HepG2 (cell line): ENCODE measurements at regions not wholly inside any gene's neighbourhood (a gene's known extent, or its start where the extent isn't known, plus 50 kb on each side); places are given as distances from the start of the nearest gene placed in this dataset.
A peak's percentile ranks its signal among the peaks of the same experiment; 100 is the strongest.

Source experiments
- AHDC1 ChIP-seq: sonication (generic); formaldehyde crosslinking; IDR thresholded peaks from 2 replicates; pipeline ENCODE4 v1.5.1; 2020; ENCODE audit warnings: mild to moderate bottlenecking, missing genetic modification reagents, borderline replicate concordance
- ARID4A ChIP-seq: sonication (generic); formaldehyde crosslinking; IDR thresholded peaks from 2 replicates; pipeline ENCODE4 v1.5.0; 2020; ENCODE audit warnings: mild to moderate bottlenecking, missing genetic modification reagents, borderline replicate concordance
- ATF7-NPFF ChIP-seq: sonication (generic); formaldehyde crosslinking; IDR thresholded peaks from 2 replicates; pipeline ENCODE4 v1.8.1; 2023; ENCODE audit warnings: mild to moderate bottlenecking, low read depth, missing genetic modification reagents, moderate library complexity
- CBX5 ChIP-seq: sonication (generic); formaldehyde crosslinking; IDR thresholded peaks from 2 replicates; pipeline ENCODE4 v1.4.0; 2020; ENCODE audit warnings: missing genetic modification reagents, borderline replicate concordance
- GFI1 ChIP-seq: sonication (generic); formaldehyde crosslinking; IDR thresholded peaks from 2 replicates; pipeline ENCODE4 v1.5.0; 2020; ENCODE audit warnings: missing genetic modification reagents, mild to moderate bottlenecking, borderline replicate concordance
- KLF15 ChIP-seq: sonication (generic); formaldehyde crosslinking; IDR thresholded peaks from 2 replicates; pipeline ENCODE4 v1.8.1; 2023; ENCODE audit warnings: borderline replicate concordance, mild to moderate bottlenecking, inconsistent platforms, missing genetic modification reagents, mixed read lengths
- U2AF1 ChIP-seq: fragments of 200-400 bp; formaldehyde crosslinking; optimal IDR thresholded peaks from 2 replicates; pipeline ENCODE3; 2017; ENCODE audit warnings: mild to moderate bottlenecking, low read depth, low read length
- ZBTB37 ChIP-seq: sonication (generic); formaldehyde crosslinking; IDR thresholded peaks from 2 replicates; pipeline ENCODE4 v1.4.0; 2020; ENCODE audit warnings: mild to moderate bottlenecking, missing genetic modification reagents
- ZBTB46 ChIP-seq: sonication (generic); formaldehyde crosslinking; IDR thresholded peaks from 2 replicates; pipeline ENCODE4 v1.4.0; 2020; ENCODE audit warnings: mild to moderate bottlenecking, missing genetic modification reagents, borderline replicate concordance
- ZNF30 ChIP-seq: sonication (generic); formaldehyde crosslinking; IDR thresholded peaks from 2 replicates; pipeline ENCODE4 v1.5.0; 2020; ENCODE audit warnings: mild to moderate bottlenecking, missing genetic modification reagents
- ZNF737 ChIP-seq: sonication (generic); formaldehyde crosslinking; IDR thresholded peaks from 2 replicates; pipeline ENCODE4 v1.5.0; 2020; ENCODE audit warnings: missing genetic modification reagents, mild to moderate bottlenecking, borderline replicate concordance
- ZNF800 ChIP-seq: sonication (generic); formaldehyde crosslinking; IDR thresholded peaks from 2 replicates; pipeline ENCODE4 v1.4.0; 2020; ENCODE audit warnings: missing genetic modification reagents

- no peak for TF ChIP-seq ZBTB46 (CRISPR knock-in tag)
- peak; percentile 97 for TF ChIP-seq ARID4A
- no peak for TF ChIP-seq GFI1
- TF ChIP-seq CBX5 (CRISPR knock-in tag): no peak
- no peak for TF ChIP-seq ZNF30 (CRISPR knock-in tag)
- TF ChIP-seq ZNF737: no peak
- 0 out of 2 replicates have a peak, but pooled peaks have one; percentile 34 for TF ChIP-seq ATF7-NPFF
- TF ChIP-seq ZNF800 (CRISPR knock-in tag): no peak
- no peak for TF ChIP-seq U2AF1
- no peak for TF ChIP-seq KLF15 (CRISPR knock-in tag)
- TF ChIP-seq ZBTB37 (CRISPR knock-in tag): no peak
- TF ChIP-seq AHDC1 (CRISPR knock-in tag): no peak
Measured at GRCh38 chr19:37317403-37318209, 53.3 kb upstream of the ZNF527 start (continued).
